Kidney (tissue), 13 donors: ENCODE measurements at regions not wholly inside any gene's neighbourhood (a gene's known extent, or its start where the extent isn't known, plus 50 kb on each side); places are given as distances from the start of the nearest gene placed in this dataset.
A peak's percentile ranks its signal among the peaks of the same experiment; 100 is the strongest.

Experiments used
- DNase-seq, 5 donors: peaks; one replicate each; pipeline ENCODE4 v3.0.0-alpha.2; 2013 to 2020
- FAIRE-seq: peaks from 2 replicates; lab custom pipeline; 2012; peaks lifted over from hg19 to GRCh38; lab: Jason Lieb, UNC
- H3K27ac ChIP-seq, 2 donors: one replicate each; pipeline ENCODE4 v1.7.0; 2013; ENCODE audit warnings: low read depth in 2 of 2, low read length in 2 of 2, inconsistent platforms in 1 of 2
- H3K27me3 ChIP-seq: one replicate; pipeline ENCODE4 v1.7.1; 2013; ENCODE audit warnings: low read length, inconsistent platforms; ENCODE audit not compliant: control insufficient read depth, insufficient read depth
- H3K36me3 ChIP-seq, 3 donors: one replicate each; pipeline versions ENCODE4 v1.7.0 to v1.7.1; 2013; ENCODE audit warnings: low read length in 3 of 3, control low read depth in 1 of 3, inconsistent platforms in 1 of 3; ENCODE audit not compliant: insufficient read depth in 3 of 3, control insufficient read depth in 2 of 3
- H3K4me1 ChIP-seq, 3 donors: one replicate each; pipeline versions ENCODE4 v1.7.0 to v1.7.1; 2013; ENCODE audit warnings: low read length in 3 of 3, inconsistent platforms in 1 of 3, low read depth in 1 of 3; ENCODE audit not compliant: control insufficient read depth in 2 of 3, insufficient read depth in 2 of 3
- H3K4me3 ChIP-seq, 3 donors: one replicate each; pipeline versions ENCODE4 v1.7.0 to v1.8.1; 2013; ENCODE audit warnings: low read length in 3 of 3, control low read depth in 1 of 3, inconsistent platforms in 1 of 3
- H3K9ac ChIP-seq, 3 donors: one replicate each; pipeline versions ENCODE4 v1.7.0 to v1.7.1; 2013; ENCODE audit warnings: low read length in 3 of 3, control low read depth in 1 of 3, inconsistent platforms in 1 of 3
- H3K9me3 ChIP-seq, 3 donors: one replicate each; pipeline versions ENCODE4 v1.7.0 to v1.7.1; 2013; ENCODE audit warnings: low read length in 3 of 3, control low read depth in 1 of 3, inconsistent platforms in 1 of 3; ENCODE audit not compliant: control insufficient read depth in 2 of 3, insufficient read depth in 1 of 3
- intact Hi-C: fragments of 100-400 bp; cut with DNase I; formaldehyde crosslinking; loops from one replicate; pipeline ENCODE4 v1.11.1; 2022
- TF ChIP-seq, protein P1 (sequence below): IDR thresholded peaks from 3 replicates; pipeline ENCODE4 v1.5.1; 2012; ENCODE audit warnings: mild to moderate bottlenecking, moderate library complexity, borderline replicate concordance; ENCODE audit not compliant: insufficient read depth; ENCODE audit errors: extremely low read depth
- donor health status: control.
- donor health status: control.
- donor health status: control.
- donor health status: control.
- donor health status: control.
- donor health status: DM: yes; HTN: yes; CAD: no.
- donor health status: Normal renal cell carcinoma (clear cell type).

DNA sequence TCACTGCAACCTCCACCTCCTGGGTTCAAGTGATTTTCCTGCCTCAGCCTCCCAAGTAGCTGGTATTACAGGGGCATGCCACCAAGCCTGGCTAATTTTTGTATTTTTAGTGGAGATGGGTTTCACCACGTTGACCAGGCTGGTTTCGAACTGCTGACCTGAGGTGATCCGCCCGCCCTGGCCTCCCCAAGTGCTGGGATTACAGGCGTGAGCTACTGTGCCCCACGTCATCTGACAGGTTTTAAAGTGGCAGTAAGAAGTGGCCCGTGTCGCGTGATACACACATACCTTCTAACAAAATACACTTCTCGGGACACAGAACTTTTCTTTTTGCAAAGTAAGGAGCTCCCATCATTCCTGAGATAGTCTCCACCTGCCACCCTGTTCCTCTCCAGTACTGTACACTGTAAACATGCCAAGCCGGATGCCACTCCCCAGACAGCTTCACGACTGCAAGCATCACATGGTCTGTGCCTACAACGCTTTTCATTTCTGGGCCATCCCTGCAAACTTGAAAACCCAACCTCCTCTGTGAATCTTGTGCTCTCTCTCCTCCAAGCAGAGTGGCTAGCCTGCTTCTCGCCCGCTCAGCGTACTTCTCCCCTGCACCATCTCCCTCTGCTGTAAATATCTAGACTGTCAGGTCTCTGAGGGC is 256.3 kb upstream of the KLF14 start:
- peaks cover 0 to 4% (median 0%) of the 10 kb centered on the region in 3 donors for H3K36me3 ChIP-seq
- FAIRE-seq (no peak), DNase-seq (no peak)
- no peak overlapping the region for H3K4me3 ChIP-seq
- H3K4me1 ChIP-seq: peaks cover 0 to 42% (median 37%) of the 10 kb centered on the region in 3 donors
- intact Hi-C loops: no loop called here
- TF ChIP-seq, protein P1, sequence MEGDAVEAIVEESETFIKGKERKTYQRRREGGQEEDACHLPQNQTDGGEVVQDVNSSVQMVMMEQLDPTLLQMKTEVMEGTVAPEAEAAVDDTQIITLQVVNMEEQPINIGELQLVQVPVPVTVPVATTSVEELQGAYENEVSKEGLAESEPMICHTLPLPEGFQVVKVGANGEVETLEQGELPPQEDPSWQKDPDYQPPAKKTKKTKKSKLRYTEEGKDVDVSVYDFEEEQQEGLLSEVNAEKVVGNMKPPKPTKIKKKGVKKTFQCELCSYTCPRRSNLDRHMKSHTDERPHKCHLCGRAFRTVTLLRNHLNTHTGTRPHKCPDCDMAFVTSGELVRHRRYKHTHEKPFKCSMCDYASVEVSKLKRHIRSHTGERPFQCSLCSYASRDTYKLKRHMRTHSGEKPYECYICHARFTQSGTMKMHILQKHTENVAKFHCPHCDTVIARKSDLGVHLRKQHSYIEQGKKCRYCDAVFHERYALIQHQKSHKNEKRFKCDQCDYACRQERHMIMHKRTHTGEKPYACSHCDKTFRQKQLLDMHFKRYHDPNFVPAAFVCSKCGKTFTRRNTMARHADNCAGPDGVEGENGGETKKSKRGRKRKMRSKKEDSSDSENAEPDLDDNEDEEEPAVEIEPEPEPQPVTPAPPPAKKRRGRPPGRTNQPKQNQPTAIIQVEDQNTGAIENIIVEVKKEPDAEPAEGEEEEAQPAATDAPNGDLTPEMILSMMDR: no peak
- no peaks in the 10 kb centered on the region for H3K27me3 ChIP-seq
- H3K9ac ChIP-seq: no peak overlapping the region
- H3K9me3 ChIP-seq: no peaks in the 10 kb centered on the region
- no peak overlapping the region for H3K27ac ChIP-seq

DNA sequence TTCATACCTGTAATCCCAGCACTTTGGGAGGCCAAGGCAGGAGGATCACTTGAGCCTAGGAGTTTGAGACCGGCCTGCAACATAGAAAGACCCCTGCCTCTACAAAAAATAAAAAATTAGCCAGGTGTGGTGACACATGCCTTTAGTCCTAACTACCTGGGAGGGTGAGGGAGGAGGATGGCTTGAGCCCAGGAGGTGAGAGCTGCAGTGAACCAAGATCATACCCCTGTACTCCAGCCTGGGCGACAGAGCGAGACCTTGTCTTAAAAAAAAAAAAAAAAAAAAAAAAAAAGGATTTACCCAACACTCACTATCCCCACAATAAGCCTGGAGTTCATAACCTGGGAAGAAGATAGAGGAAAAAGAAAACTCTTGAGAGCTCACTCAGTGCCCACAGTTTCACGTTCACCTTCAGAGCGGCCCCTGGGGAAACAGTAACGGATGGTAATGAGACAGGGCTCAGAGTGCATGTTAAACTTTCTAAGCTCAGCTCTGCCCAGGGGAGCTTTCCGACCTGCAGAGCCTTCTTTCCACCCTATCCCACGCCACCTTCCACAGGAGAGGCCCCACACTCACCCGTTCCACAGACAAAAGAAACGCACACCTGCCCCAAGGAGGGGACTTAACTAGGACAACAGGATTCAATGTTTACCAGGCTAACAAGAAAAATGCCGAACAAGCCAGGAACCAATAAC is 259.8 kb upstream of the KLF14 start:
- Histone ChIP-seq H3K4me1 (peaks cover 0 to 47% (median 46%) of the 10 kb centered on the region in 3 donors), H3K4me3 (no peak overlapping the region), H3K36me3 (peaks cover 0 to 4% (median 0%) of the 10 kb centered on the region in 3 donors), H3K27ac (peak overlapping the region; percentile 81 to 96), H3K27me3 (no peaks in the 10 kb centered on the region), H3K9ac (peak overlapping the region in 1 of 3 donors; percentile 52), H3K9me3 (no peaks in the 10 kb centered on the region)
- TF ChIP-seq, protein P1: no peak
- intact Hi-C loops: no loop called here
- DNase-seq (no peak), FAIRE-seq (no peak)

DNA sequence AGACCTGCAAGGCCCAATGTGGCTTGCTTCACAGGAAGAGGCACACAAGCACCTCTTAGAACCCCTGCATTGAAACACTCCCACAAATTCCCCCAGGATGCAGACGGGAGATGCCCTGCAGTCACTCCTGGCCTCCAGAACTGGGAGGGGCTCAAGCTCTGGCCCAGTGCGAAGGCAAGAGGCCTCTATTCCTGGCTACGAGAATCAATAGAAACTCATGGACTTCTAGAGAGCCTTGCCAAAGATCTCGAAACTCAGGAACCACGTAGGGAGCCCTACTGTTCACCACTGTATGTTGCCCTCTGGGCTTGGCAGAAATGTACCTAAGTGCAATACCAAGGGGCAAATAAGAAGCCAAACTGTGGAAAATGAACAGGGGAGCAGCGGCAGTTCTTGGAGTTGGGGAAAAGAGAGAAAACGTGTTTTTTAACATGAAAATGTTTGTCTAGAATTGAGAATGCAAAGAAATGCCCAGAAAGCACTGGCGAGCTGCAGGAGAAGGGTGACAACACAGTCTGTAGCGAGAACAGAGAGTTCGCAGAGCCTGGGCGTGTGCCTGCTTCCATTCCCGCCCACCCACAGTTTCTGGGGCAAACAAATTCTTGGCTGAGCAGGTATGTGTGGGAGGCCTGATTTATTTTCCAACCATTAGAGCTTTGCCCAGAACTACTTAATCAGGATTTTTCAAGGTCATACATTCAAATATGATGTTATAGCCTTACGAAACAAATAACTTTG is 260.5 kb upstream of the KLF14 start:
- TF ChIP-seq, protein P1: no peak
- peak overlapping the region in 2 of 3 donors; percentile 6 to 51 for H3K9ac ChIP-seq
- intact Hi-C loops: no loop called here
- no peaks in the 10 kb centered on the region for H3K9me3 ChIP-seq
- no peak overlapping the region for H3K4me3 ChIP-seq
- FAIRE-seq (no peak), DNase-seq (peak in 3 of 5 donors; percentile 24 to 77 (median 68))
- peak overlapping the region; percentile 81 to 96 for H3K27ac ChIP-seq
- H3K36me3 ChIP-seq: peaks cover 0 to 4% (median 0%) of the 10 kb centered on the region in 3 donors
- H3K4me1 ChIP-seq: peaks cover 0 to 54% (median 50%) of the 10 kb centered on the region in 3 donors
- H3K27me3 ChIP-seq: no peaks in the 10 kb centered on the region
